SH-SY5Y (cell line): ENCODE measurements at regions not wholly inside any gene's neighbourhood (a gene's known extent, or its start where the extent isn't known, plus 50 kb on each side); places are given as distances from the start of the nearest gene placed in this dataset.
A peak's percentile ranks its signal among the peaks of the same experiment; 100 is the strongest.

ENCODE experiments used
- GATA2 ChIP-seq: IDR thresholded peaks from 2 replicates; pipeline ENCODE4 v1.6.1; 2011; ENCODE audit warnings: mild to moderate bottlenecking, low read depth, low read length
- GATA3 ChIP-seq: IDR thresholded peaks from 2 replicates; pipeline ENCODE4 v1.6.1; 2011; ENCODE audit warnings: low read depth, mild to moderate bottlenecking, low read length, moderate library complexity

GRCh38 chr10:125217990-125218675 is 57.8 kb upstream of the CTBP2 start:
- TF ChIP-seq GATA3: no peak
- no peak for TF ChIP-seq GATA2

DNA sequence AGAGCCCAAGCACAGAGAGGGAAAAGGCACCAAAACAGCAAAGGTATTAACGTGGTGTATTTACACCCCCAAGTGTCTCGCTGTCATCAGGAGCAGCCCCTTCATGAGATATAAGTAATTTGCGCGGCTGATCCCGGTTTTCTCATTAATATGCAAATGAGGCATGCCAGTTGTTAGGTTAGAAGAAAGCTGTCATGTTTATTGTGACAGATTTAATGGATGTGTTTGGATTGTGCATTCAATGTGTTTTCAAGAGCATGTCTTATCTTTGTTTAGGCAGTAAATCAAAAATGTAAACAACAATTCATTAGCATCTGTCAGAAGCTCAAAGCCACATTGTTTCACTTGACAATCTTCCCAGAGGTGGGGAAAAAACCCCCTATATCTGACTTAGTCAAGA is 56.5 kb upstream of the CTBP2 start:
- TF ChIP-seq GATA3 (no peak), GATA2 (no peak)

- TF ChIP-seq GATA2: no peak
Measured at GRCh38 chr10:125216309-125216708, 55.9 kb upstream of the CTBP2 start.

GRCh38 chr10:125214283-125214570 is 53.9 kb upstream of the CTBP2 start:
- TF ChIP-seq GATA2: no peak
- no peak for TF ChIP-seq GATA3

- TF ChIP-seq GATA3 (no peak), GATA2 (no peak)
Measured at GRCh38 chr10:125213541-125214282, 53.3 kb upstream of the CTBP2 start.

GRCh38 chr10:125212150-125212809 is 51.9 kb upstream of the CTBP2 start:
- TF ChIP-seq GATA2 (peak; percentile 32; the same call in 1 of the 2 replicates), GATA3 (no peak)
